ENCODE measurements at regions not wholly inside any gene's neighbourhood (a gene's known extent, or its start where the extent isn't known, plus 50 kb on each side); places are given as distances from the start of the nearest gene placed in this dataset.
"Not testable (repeated sequence)": the region's sequence is repeated elsewhere in the genome, so short reads cannot be mapped to it uniquely, and the experiment has no call there.

GRCh38 chr14:105968291-105968690 is 441.9 kb downstream of the TMEM121 start:
- H3K27me3 ChIP-seq, result no peaks in the 10 kb centered on the region
- 64 to 80% (median 68%) methylated on average over 11 of the region's 11 CpGs for WGBS, 5 donors

GRCh38 chr14:105969026-105969425 is 442.6 kb downstream of the TMEM121 start:
- DNase-seq; H3K9me3 ChIP-seq; H3K4me1 ChIP-seq; H3K4me3 ChIP-seq; H3K27ac ChIP-seq; H3K27me3 ChIP-seq; intact Hi-C loops (cut with DNase I; ENCODE audit: low total_unique reads); H3K36me3 ChIP-seq: not testable (repeated sequence)
- 50 to 58% (median 54%) methylated on average over 6 of the region's 6 CpGs for WGBS, 5 donors

More at GRCh38 chr14:105968291-105968690, 441.9 kb downstream of the TMEM121 start:
- H3K4me3 ChIP-seq, result no peak overlapping the region
- no peaks in the 10 kb centered on the region for H3K4me1 ChIP-seq
- H3K27ac ChIP-seq, result no peak overlapping the region
- TF ChIP-seq POLR2AphosphoS5 (IDR thresholded peaks at IDR 0.05), result no peak
- no peak for TF ChIP-seq EP300 (IDR thresholded peaks at IDR 0.05)
- no peak for TF ChIP-seq CTCF (IDR thresholded peaks at IDR 0.05)
- no peak for TF ChIP-seq POLR2A (IDR thresholded peaks at IDR 0.05)
- intact Hi-C loops (cut with DNase I; ENCODE audit: low total_unique reads), result no loop called here
- no peaks in the 10 kb centered on the region for H3K36me3 ChIP-seq
- no peaks in the 10 kb centered on the region for H3K9me3 ChIP-seq
- no peak for DNase-seq

GRCh38 chr14:105970821-105971220 is 444.4 kb downstream of the TMEM121 start:
- WGBS, 5 donors, result 81 to 89% (median 84%) methylated on average over 5 to 8 of the region's 8 CpGs
- H3K27ac ChIP-seq; H3K4me1 ChIP-seq; H3K9me3 ChIP-seq; H3K36me3 ChIP-seq; H3K4me3 ChIP-seq; intact Hi-C loops (cut with DNase I; ENCODE audit: low total_unique reads); DNase-seq: not testable (repeated sequence)
- peaks cover 0 to 19% (median 0%) of the 10 kb centered on the region in 3 donors for H3K27me3 ChIP-seq

- no peak overlapping the region for H3K4me3 ChIP-seq
- H3K4me1 ChIP-seq, result no peaks in the 10 kb centered on the region
- TF ChIP-seq EP300 (IDR thresholded peaks at IDR 0.05) (no peak), POLR2AphosphoS5 (IDR thresholded peaks at IDR 0.05) (no peak), CTCF (IDR thresholded peaks at IDR 0.05) (no peak), POLR2A (IDR thresholded peaks at IDR 0.05) (no peak)
- no peak for DNase-seq
- H3K27ac ChIP-seq, result no peak overlapping the region
- intact Hi-C loops (cut with DNase I; ENCODE audit: low total_unique reads), result no loop called here
- 84 to 87% (median 84%) methylated on average over 31 to 35 of the region's 35 CpGs for WGBS, 5 donors
- H3K36me3 ChIP-seq, result no peaks in the 10 kb centered on the region
- H3K9me3 ChIP-seq, result no peaks in the 10 kb centered on the region
- H3K27me3 ChIP-seq, result peaks cover 0 to 22% (median 0%) of the 10 kb centered on the region in 3 donors
Measured at GRCh38 chr14:105971593-105972500, 445.5 kb downstream of the TMEM121 start.

- Histone ChIP-seq H3K4me3 (no peak overlapping the region), H3K36me3 (no peaks in the 10 kb centered on the region), H3K27me3 (peaks cover 0 to 24% (median 0%) of the 10 kb centered on the region in 3 donors), H3K27ac (no peak overlapping the region), H3K9me3 (no peaks in the 10 kb centered on the region), H3K4me1 (no peaks in the 10 kb centered on the region)
- WGBS, 5 donors, result 26 to 44% (median 33%) methylated on average over 5 to 6 of the region's 6 CpGs
- peak in 1 of 2 donors; percentile 22 for DNase-seq
- intact Hi-C loops (cut with DNase I; ENCODE audit: low total_unique reads), result no loop called here
- peak in 3 of 7 experiments; percentile 8 to 41 (median 19) for TF ChIP-seq CTCF (IDR thresholded peaks at IDR 0.05)
- no peak for TF ChIP-seq POLR2AphosphoS5 (IDR thresholded peaks at IDR 0.05)
Measured at GRCh38 chr14:105974902-105975301, 448.5 kb downstream of the TMEM121 start.

Measured in stomach (tissue), 8 donors.